Right lobe of liver (tissue), 6 donors: ENCODE measurements at regions not wholly inside any gene's neighbourhood (a gene's known extent, or its start where the extent isn't known, plus 50 kb on each side); places are given as distances from the start of the nearest gene placed in this dataset.
"Not testable (repeated sequence)": the region's sequence is repeated elsewhere in the genome, so short reads cannot be mapped to it uniquely, and the experiment has no call there.

Source experiments
- ATAC-seq, 4 donors: fragments of 200-7000 bp; cut with Tn5 transposase; one replicate each; pipeline ENCODE4 v1.9.1; 2020; ENCODE audit warnings: mild to moderate bottlenecking in 4 of 4, moderate library complexity in 4 of 4
- DNase-seq, 3 donors: peaks; one replicate each; pipeline ENCODE4 v3.0.0-alpha.2; 2020
- H3K27ac ChIP-seq, 3 donors: fragments of 200-600 bp; one replicate each; pipeline ENCODE4 v1.8.0; 2022
- H3K27me3 ChIP-seq, 2 donors: fragments of 200-600 bp; one replicate each; pipeline ENCODE4 v1.8.0; 2022
- H3K36me3 ChIP-seq, 4 donors: fragments of 200-600 bp; sonication (generic) in 1 of 4; one replicate each; pipeline versions ENCODE4 v1.5.1 to v1.8.0; 2017 to 2022; ENCODE audit warnings: control low read depth in 1 of 4
- H3K4me1 ChIP-seq, 4 donors: fragments of 200-600 bp; sonication (generic) in 1 of 4; one replicate each; pipeline versions ENCODE4 v1.5.1 to v1.8.0; 2017 to 2022; ENCODE audit warnings: control low read depth in 1 of 4
- H3K4me3 ChIP-seq, 3 donors: fragments of 200-600 bp; one replicate each; pipeline ENCODE4 v1.8.0; 2022
- H3K9me3 ChIP-seq, 4 donors: fragments of 200-600 bp; sonication (generic) in 1 of 4; one replicate each; pipeline versions ENCODE4 v1.5.1 to v1.8.0; 2017 to 2022; ENCODE audit warnings: control low read depth in 1 of 4
- POLR2A ChIP-seq: fragments of 450-650 bp; IDR thresholded peaks from one replicate; pipeline ENCODE4 v1.6.1; 2017; ENCODE audit warnings: antibody characterized with exemption, mild to moderate bottlenecking
- WGBS: methylation state at CpG from one replicate; pipeline ENCODE4 v1.1.6; 2018; ENCODE audit warnings: low coverage, low lambda C conversion rate; ENCODE audit not compliant: insufficient coverage; ENCODE audit errors: missing lambda C conversion rate; 5-methylcytosine and 5-hydroxymethylcytosine counted together
- intact Hi-C, 2 donors: fragments of 100-400 bp; cut with DNase I; formaldehyde crosslinking; loops; one replicate each; pipeline versions ENCODE4 v1.11.2 to v1.14.1; 2022
- TF ChIP-seq, protein P1 (sequence below), 4 donors: fragments of 200-600 bp in 3 of 4; fragments of 450-650 bp in 1 of 4; IDR thresholded peaks; one replicate each; pipeline versions ENCODE4 v1.5.1 to v1.8.0; 2016 to 2022; ENCODE audit warnings: antibody characterized with exemption in 4 of 4, mild to moderate bottlenecking in 2 of 4
- donor health status: DM: no; HTN: yes; CAD: no.
- donor health status: DM: no; HTN: no; CAD: no.
- donor health status: DM: no; HTN: no; CAD: no.
- donor health status: DM: no; HTN: yes; CAD: no.
- donor health status: DM: no; HTN: yes; CAD: no.

DNA sequence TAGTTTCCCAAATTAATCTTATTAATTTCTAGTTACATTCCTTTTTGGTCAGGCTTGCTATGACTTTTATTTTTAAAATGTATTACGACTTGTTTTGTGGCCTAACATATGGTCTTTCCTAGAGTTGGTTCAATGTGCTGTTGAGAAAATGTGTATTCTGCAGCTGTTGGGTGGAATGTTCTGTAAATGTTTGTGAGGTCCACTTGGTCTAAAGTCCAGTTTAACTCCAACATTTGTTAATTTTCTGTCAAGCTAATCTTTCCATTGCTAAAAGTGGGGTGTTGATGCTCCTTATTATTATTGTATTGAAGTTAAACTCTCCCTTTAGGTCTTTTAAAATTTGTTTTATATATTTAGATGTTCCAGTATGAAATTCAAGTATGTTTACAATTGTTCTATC, 1010.8 kb upstream of the EDIL3 start:
- Histone ChIP-seq H3K9me3 (no peaks in the 10 kb centered on the region), H3K4me3 (no peak overlapping the region), H3K27me3 (no peaks in the 10 kb centered on the region), H3K36me3 (no peaks in the 10 kb centered on the region), H3K4me1 (peaks cover 0 to 22% (median 5%) of the 10 kb centered on the region in 4 donors), H3K27ac (peak overlapping the region in 2 of 3 donors; percentile 41 to 60)
- DNase-seq (no peak), ATAC-seq (peak; percentile 85 to 92 (median 88))
- intact Hi-C loops: no loop called here
- WGBS: 4% methylated on average over 1 of the region's 1 CpG
- no peak for TF ChIP-seq POLR2A
- TF ChIP-seq, protein P1, sequence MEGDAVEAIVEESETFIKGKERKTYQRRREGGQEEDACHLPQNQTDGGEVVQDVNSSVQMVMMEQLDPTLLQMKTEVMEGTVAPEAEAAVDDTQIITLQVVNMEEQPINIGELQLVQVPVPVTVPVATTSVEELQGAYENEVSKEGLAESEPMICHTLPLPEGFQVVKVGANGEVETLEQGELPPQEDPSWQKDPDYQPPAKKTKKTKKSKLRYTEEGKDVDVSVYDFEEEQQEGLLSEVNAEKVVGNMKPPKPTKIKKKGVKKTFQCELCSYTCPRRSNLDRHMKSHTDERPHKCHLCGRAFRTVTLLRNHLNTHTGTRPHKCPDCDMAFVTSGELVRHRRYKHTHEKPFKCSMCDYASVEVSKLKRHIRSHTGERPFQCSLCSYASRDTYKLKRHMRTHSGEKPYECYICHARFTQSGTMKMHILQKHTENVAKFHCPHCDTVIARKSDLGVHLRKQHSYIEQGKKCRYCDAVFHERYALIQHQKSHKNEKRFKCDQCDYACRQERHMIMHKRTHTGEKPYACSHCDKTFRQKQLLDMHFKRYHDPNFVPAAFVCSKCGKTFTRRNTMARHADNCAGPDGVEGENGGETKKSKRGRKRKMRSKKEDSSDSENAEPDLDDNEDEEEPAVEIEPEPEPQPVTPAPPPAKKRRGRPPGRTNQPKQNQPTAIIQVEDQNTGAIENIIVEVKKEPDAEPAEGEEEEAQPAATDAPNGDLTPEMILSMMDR (IDR thresholded peaks at IDR 0.05): no peak

DNA sequence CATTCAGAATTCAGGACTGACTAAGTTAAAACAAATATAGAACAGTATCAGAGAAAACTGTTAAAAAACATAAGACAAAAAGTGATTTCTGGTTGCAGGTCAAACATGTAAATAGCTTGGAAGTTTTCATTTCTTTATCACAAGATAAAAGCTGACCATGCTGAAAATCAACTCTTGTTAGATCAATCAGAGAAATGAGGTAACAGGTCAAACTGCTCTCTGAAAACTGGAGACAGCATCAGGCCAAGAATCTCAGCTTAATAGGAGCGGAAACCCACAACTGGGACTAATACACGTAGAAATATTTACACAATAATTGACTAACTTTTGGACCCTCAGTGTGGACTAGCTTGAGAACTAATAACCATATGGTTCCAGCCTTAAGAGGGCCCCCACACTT, 1012.8 kb upstream of the EDIL3 start:
- ATAC-seq (peak; percentile 75 to 89 (median 85)), DNase-seq (no peak)
- TF ChIP-seq, protein P1 (IDR thresholded peaks at IDR 0.05): no peak
- no peak for TF ChIP-seq POLR2A
- intact Hi-C loops: no loop called here
- Histone ChIP-seq H3K9me3 (no peaks in the 10 kb centered on the region), H3K4me1 (peaks cover 0 to 22% (median 5%) of the 10 kb centered on the region in 4 donors), H3K36me3 (no peaks in the 10 kb centered on the region), H3K27me3 (no peaks in the 10 kb centered on the region), H3K27ac (peak overlapping the region in 2 of 3 donors; percentile 7 to 26), H3K4me3 (no peak overlapping the region)
- WGBS: 45% methylated on average over 2 of the region's 2 CpGs

DNA sequence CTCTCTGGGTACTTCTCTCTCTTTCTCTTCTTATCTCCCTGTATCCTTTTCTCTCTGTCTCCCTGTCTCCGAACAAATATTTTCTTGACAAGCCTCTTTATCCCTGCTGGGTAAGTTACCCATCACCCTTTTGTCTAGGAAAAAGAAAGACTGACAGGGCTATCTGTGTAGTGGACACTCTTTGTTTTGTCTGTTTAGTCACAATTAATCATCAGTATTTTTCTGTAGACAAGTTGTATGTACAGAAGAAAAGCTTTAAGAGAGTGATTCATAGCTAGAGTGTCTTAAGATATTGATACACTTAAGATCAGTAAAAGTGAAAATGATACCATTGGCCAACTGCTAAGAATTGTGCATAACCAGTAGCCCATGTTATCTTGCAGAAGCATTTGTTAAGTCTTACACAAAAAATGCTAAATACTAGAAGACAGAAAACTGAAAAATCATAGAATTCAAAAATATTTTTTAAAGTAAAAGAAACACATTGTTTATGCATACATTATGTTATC, 1043.8 kb upstream of the EDIL3 start:
- intact Hi-C loops: no loop called here
- no peaks in the 10 kb centered on the region for H3K36me3 ChIP-seq
- no peak for TF ChIP-seq POLR2A
- TF ChIP-seq, protein P1 (IDR thresholded peaks at IDR 0.05): no peak
- H3K27ac ChIP-seq: no peak overlapping the region
- 44% methylated on average over 1 of the region's 1 CpG for WGBS
- no peak overlapping the region for H3K4me3 ChIP-seq
- H3K9me3 ChIP-seq: no peaks in the 10 kb centered on the region
- DNase-seq (no peak), ATAC-seq (no peak)
- H3K4me1 ChIP-seq: no peaks in the 10 kb centered on the region
- H3K27me3 ChIP-seq: no peaks in the 10 kb centered on the region

DNA sequence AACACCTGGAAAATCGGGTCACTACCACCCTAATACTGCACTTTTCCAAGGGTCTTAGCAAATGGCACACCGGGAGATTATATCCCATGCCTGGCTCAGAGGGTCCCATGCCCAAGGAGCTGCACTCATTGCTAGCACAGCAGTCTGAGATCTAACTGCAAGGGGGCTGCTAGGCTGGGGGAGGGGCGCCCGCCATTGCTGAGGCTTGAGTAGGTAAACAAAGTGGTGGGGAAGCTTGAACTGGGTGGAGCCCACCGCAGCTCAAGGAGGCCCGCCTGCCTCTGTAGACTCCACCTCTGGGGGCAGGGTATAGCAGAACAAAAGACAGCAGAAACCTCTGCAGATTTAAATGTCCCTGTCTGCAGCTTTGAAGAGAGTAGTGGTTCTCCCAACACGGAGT, 1047.0 kb upstream of the EDIL3 start:
- DNase-seq, H3K27ac ChIP-seq, H3K9me3 ChIP-seq, H3K4me3 ChIP-seq, H3K27me3 ChIP-seq, ATAC-seq, H3K36me3 ChIP-seq, H3K4me1 ChIP-seq, intact Hi-C loops: not testable (repeated sequence)
- WGBS: 79% methylated on average over 5 of the region's 7 CpGs

DNA sequence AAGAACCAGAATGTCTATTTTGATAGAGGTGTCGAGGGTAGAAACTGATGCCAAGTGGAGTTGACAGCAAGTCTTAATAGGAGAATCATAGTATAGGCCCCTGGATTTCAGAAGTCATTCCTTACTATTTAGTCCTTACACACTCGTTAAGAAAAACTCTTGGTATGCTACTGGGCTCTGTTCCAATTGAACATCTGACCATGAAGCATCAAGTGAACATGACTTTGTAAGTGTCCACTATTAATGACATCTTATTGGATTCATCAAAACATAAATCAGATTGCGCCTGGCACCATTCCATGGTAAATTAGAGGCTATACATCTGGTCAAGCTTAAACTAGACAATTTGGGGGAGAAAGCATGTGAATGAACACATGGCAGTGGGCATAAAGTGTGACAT, 1056.5 kb upstream of the EDIL3 start:
- DNase-seq: no peak
- no peaks in the 10 kb centered on the region for H3K27me3 ChIP-seq
- 47% methylated on average over 3 of the region's 3 CpGs for WGBS
- H3K36me3 ChIP-seq: no peaks in the 10 kb centered on the region
- no peak overlapping the region for H3K27ac ChIP-seq
- no peak for TF ChIP-seq POLR2A
- TF ChIP-seq, protein P1 (IDR thresholded peaks at IDR 0.05): no peak
- intact Hi-C loops: no loop called here
- H3K4me3 ChIP-seq: no peak overlapping the region
- ATAC-seq: no peak
- H3K4me1 ChIP-seq: no peaks in the 10 kb centered on the region
- H3K9me3 ChIP-seq: no peaks in the 10 kb centered on the region
